Stimulated activated CD4-positive, alpha-beta T cell treated with anti-CD3 and anti-CD28 coated beads, Interleukin-4, amount 100 ng/mL, for 4 hours (primary cell): ENCODE measurements at regions not wholly inside any gene's neighbourhood (a gene's known extent, or its start where the extent isn't known, plus 50 kb on each side); places are given as distances from the start of the nearest gene placed in this dataset.
"Not testable (repeated sequence)": the region's sequence is repeated elsewhere in the genome, so short reads cannot be mapped to it uniquely, and the experiment has no call there.

Experiments
- DNase-seq, 2 experiments: peaks; one replicate each; pipeline ENCODE4 v3.0.0-alpha.2; 2020

DNA sequence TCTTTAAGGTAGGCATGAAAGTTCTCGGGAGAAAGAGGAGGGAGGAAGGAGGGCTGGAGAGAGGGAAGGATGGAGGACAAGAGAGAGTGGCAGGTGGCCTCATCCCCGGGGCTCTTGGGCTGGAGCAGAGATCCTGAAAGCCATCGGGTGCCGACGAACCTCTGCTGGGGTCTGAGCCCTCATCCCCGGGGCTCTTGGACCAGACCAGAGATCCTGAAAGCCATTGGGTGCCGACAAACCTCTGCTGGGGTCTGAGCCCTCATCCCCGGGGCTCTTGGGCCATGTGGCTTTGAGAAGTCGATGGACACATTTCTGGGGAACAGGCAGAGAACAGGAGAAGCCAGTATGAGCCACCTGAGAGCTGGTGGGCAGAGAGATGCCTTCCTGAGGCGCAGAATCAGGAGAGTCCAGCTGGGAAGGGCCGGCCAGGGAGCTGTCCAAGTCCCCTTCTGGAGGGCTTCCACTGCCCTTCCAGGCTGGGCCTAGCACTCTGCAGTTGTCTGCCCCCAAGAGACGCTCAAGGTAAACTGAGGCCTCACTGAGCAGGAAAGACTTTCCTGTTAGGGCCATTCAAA is 1398.1 kb downstream of the BRD1 start:
- DNase-seq = no peak

DNA sequence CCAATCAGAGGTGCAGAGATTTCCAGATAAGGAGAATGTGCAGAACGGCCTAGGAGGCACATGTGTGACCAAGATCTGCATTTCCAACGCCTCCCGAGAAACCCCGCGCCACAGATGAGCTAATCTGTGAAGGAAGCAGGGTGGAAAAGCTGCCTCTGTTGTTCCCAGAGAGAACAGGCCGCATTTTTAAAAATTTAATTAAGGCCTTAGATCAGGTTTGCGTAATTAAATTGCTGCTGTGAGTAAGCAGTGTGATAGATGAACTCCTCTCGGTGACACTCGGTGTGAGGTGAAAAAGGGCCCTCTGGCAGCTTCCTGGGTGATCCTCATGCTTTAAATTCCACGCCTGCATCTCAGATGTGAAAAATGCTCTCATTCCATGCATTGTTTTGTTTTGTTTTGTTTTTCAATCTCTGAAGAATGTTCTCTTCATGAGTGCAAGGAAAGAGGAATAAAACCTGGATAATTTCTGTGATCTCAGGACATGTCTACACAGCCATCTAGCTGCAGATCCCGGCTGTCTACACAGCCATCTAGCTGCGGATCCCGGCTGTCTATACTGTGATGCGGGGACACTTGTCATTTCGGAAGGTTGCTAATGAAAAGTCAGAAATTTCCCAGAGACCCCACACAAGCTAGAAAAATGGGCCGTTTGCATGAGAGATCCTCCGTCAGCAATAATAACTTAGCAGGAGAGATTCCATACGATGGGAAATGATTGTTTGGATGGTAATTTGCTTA is 1398.9 kb downstream of the BRD1 start:
- DNase-seq = no peak

DNA sequence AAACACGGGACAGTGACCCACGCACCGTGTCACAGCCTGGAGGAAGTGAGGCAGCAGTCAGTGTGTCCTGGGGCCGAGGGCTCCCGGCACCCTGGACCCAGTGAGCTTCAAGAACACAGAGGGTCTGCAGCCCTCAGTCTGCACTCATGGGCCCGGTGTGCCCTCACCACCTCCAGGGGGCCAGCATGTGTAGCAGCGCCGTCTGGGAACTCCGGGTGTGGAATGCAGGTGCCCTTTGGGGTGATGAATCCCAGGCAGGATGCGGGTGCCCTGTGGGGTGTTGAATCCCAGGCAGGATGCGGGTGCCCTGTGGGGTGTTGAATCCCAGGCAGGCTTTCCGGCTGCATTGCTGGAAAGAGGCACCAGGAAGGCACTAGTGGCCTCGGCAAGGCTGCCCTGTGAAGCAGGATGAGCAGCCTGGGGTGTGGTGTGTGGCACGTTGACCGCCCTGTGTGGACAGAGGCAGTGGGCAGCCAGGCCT is 1399.9 kb downstream of the BRD1 start:
- no peak for DNase-seq

- no peak for DNase-seq
Observed at GRCh38 chr22:48426466-48427380, 1401.0 kb downstream of the BRD1 start.

DNA sequence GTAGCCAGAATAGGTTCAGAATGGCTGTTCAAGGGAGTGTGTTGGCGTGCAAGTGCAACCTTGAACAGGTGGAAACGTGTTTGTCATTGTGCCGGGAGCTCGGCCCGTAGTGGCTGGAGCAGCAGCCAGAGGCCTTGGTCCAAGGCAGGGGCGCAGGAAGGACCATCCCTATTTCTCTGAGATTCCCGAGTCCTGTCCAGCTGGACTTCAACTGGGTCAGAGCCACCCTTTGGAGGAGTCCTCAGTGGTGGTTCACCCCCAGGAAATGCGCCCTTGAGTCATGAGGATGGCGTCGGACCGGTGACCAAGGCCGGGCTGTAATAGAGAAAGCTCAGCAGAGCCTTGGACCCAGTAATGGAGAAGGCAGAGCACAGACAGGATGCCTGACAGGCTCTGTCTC is 1402.0 kb downstream of the BRD1 start:
- no peak for DNase-seq

GRCh38 chr22:48425091-48425506 is 1402.6 kb downstream of the BRD1 start:
- no peak for DNase-seq

- no peak for DNase-seq
Observed at GRCh38 chr22:48424661-48425060, 1403.0 kb downstream of the BRD1 start.

DNA sequence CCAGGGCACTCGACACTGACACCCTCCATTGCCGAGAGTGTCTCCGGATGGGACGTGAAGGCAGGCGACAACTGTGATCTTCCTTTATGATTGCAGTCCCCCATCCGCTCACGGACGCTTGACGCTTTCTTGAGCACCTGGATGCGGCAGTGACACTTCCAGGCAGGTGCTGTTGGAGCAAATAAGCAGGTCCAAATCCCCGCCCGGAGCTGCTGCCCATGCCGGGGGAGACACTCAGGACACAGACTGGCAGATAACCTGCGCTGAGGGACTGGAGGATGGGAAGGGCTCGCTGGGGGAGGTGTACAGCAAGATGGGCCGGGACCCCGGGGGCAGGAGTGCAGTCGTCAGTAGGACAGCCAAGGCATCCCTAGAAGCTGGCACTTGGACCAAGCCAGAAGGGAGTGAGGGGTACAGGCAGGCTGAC is 1403.5 kb downstream of the BRD1 start:
- no peak for DNase-seq

- DNase-seq = no peak
Observed at GRCh38 chr22:48423481-48423911, 1404.2 kb downstream of the BRD1 start.

DNA sequence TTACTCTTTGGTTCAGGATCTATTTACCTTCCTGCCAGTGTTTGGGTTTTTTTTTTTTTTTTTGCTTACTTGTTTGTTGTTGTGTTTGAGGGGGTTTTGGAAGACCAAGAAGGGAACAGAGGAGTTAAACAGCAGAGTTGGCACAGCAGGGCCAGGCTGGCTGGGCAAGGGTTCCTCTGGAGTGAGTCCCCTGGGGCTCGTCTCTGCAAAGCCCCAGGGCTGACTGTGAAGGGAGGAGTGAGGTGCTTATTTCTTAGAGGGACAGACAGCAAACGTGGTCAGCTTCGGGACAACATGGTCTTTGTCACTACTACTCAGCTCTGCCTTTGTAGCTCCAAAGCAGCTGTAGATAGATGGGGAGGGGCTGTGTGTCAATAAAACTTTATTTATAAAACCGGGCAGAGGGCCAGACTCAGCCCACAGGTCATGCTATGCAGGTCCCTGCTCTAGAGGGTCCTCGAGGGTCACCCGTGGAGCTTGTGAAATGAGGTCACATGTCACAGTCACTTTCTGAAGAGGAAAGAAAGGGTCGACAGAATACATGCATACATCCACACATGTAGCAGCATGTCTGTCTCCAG is 1404.7 kb downstream of the BRD1 start:
- DNase-seq = no peak

- no peak for DNase-seq
Observed at GRCh38 chr22:48418831-48419230, 1408.8 kb downstream of the BRD1 start.

DNA sequence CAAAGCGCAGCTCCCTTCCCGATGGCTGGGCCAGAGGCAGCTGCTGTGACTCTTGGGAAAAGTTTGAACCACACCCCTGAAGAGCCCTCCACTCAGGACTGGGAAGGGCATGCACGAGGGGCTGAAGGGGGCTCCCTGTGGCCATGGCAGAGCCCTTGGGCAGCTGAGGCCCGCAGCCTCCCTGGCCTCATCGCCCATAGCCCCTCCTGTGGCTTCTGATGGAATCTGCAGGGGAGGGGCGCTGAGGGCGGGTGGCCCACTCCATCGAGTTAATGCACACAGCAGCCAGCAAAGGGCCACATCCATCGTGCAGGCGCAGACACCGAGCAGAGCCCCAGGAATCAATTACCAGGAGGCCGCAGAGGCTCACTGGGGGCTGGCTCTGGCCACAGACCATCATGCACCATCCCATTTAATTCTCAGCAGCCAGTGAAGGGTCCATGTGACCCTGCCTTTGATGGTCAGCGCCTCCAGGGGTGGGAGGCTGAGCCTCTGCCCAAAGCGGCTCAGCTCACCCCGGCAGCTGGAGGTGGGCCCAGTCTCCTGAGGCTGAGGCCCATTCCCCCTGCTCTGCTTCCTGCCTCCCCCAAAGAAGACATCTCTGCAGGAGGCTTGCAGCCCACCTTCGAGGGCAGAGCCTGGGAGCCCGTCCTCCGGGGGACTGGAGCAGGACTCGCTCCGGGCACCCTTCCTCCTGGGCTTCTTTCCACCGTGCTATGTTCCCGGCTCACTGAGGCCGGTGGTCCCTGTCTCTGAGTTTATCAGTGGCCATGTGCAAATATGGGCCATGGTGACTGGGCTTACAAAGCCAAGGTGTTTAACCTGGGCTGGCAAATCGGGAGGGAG is 1410.2 kb downstream of the BRD1 start:
- DNase-seq = no peak

- DNase-seq = no peak
Observed at GRCh38 chr22:48416396-48417224, 1411.1 kb downstream of the BRD1 start.

- DNase-seq = no peak
Observed at GRCh38 chr22:48415520-48415919, 1412.2 kb downstream of the BRD1 start.

DNA sequence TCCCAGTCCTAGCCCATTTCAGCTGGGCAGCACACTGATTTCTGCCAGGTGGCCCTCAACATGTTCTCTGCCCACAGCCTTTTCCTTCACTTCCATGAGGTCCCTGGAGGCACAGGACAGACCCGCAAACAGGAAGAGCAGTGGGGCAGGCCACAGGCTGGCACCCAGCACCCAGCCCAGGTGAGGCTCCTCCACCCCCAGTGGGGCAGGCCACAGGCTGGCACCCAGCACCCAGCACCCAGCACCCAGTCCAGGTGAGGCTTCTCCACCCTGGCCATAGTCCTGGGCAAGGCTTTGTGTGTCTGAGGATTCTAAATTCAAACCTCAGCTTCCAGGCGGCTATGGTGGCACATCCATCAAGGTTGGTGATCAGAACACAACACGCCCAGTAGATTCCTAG is 1413.0 kb downstream of the BRD1 start:
- DNase-seq = no peak

GRCh38 chr22:48412931-48413330 is 1414.7 kb downstream of the BRD1 start:
- DNase-seq = not testable (repeated sequence)

DNA sequence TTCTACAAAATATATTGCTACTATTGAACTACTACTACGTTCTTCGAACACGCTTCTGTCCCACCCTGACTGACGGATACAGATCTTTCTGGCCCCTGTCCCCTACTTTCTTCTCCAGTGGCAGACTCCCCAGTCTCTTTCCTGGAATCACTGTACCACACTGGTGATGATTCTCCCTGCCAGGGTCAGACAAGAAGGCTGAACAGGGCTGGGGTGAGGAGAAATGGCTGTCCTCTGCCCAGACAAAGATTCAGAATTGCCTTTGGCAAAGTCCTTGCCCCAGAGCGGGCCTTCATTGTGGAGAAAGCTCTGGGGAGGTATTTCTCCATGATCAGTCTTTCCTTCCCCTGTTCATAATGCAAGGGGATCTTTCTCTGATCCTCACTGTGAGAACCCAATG is 1417.1 kb downstream of the BRD1 start:
- DNase-seq = no peak

GRCh38 chr22:48407256-48407955 is 1420.3 kb downstream of the BRD1 start:
- no peak for DNase-seq

GRCh38 chr22:48406161-48406560 is 1421.5 kb downstream of the BRD1 start:
- no peak for DNase-seq

DNA sequence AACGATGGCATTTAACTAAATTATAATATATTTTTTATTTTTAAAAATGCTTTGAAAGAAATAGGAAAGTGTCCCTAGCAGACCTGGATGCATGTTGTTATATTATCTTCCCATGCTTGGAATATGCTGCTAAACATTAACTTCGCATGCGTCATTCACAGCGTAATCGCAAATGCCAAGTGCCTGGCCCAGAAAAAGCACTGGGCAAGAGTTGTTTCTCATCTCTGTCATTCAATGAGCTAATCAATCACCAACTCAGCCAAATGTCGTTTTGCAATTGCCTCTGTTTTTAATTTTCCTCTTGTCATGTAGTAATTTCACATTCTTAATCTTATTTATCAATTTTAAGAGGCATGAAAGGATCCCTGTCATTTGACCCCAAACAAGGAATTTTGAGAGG is 1421.9 kb downstream of the BRD1 start:
- DNase-seq = no peak
